ENCODE measurements at regions not wholly inside any gene's neighbourhood (a gene's known extent, or its start where the extent isn't known, plus 50 kb on each side); places are given as distances from the start of the nearest gene placed in this dataset.

DNA sequence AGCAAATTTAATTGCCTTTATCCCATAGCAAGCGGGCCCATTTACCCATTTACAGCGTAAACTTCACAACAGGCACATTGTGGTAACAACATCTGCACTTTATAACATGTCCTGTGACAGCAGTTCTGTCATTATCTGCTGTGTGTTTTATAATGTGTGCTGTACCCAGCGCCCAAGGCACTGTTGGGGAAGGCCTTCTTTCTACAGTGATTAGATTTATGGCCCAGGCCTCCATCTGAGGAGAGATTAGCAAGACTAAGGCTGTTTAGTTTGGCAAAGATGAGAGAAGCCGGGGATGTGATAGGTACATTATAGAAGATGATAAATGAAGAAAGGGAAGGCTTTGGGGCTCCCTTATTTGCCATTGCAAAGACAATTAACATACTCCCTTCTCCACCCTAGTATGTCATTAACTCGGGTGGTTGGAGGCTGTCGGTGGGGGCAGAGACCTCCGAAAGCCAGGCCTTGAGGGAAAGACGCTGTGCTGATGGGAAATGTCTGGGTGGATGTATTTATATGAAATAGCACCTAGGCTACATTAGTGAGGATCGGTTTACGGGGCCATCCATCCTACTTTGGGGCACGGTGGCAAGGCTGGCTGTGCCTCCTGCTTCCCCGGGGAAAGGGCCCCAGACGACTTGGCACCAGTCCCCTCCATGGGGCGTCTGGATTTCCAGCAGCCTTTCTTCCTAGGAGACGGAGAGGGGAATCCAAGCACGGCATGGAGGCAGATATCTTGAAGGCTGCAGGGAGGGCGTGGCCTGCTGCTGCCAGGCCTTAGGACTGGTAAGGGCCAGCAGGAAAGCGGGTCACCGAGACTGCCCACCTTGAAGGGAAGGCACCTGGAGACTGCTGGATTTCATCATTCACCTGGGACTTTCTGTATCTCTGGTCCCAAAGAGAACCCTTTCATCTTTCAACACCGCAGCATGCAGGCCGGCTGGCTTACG, 64.3 kb upstream of the PTCH1 start (continued):
- TF ChIP-seq, protein P1, sequence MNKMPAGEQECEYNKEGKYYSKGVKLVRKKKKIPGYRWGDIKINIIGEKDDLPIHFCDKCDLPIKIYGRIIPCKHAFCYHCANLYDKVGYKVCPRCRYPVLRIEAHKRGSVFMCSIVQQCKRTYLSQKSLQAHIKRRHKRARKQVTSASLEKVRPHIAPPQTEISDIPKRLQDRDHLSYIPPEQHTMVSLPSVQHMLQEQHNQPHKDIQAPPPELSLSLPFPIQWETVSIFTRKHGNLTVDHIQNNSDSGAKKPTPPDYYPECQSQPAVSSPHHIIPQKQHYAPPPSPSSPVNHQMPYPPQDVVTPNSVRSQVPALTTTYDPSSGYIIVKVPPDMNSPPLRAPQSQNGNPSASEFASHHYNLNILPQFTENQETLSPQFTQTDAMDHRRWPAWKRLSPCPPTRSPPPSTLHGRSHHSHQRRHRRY (tag by site-specific recombination; IDR thresholded peaks at IDR 0.05), result no peak
- TF ChIP-seq ZNF561 (tag by site-specific recombination; IDR thresholded peaks at IDR 0.05; ENCODE audit: borderline replicate concordance) (peak; percentile 89), ZXDB (tag by site-specific recombination; IDR thresholded peaks at IDR 0.05) (peak; percentile 86), BCL11B (tag by site-specific recombination; IDR thresholded peaks at IDR 0.05; ENCODE audit: low read depth) (peak; percentile 12; the same call in 1 of the 2 replicates), MEIS1 (CRISPR knock-in tag; IDR thresholded peaks at IDR 0.05; ENCODE audit: borderline replicate concordance) (0 out of 2 replicates have a peak, but pooled peaks have one; percentile 13), ZBTB8A (tag by site-specific recombination; IDR thresholded peaks at IDR 0.05) (peak; percentile 79), ZNF423 (tag by site-specific recombination; IDR thresholded peaks at IDR 0.05) (peak; percentile 70; the same call in 1 of the 2 replicates), ZBTB48 (tag by site-specific recombination; IDR thresholded peaks at IDR 0.05) (no peak), ZSCAN23 (tag by site-specific recombination; IDR thresholded peaks at IDR 0.05) (no peak), REPIN1 (tag by site-specific recombination; IDR thresholded peaks at IDR 0.05; ENCODE audit: low read depth) (no peak), BCL11A (tag by site-specific recombination; IDR thresholded peaks at IDR 0.05; ENCODE audit: low read depth) (peak; percentile 63; the same call in 1 of the 2 replicates), KLF17 (tag by site-specific recombination; IDR thresholded peaks at IDR 0.05) (peak; percentile 90), PRDM4 (tag by site-specific recombination; IDR thresholded peaks at IDR 0.05) (peak; percentile 85), OSR2 (tag by site-specific recombination; IDR thresholded peaks at IDR 0.05) (peak; percentile 81), ZNF391 (tag by site-specific recombination; IDR thresholded peaks at IDR 0.05; ENCODE audit: borderline replicate concordance, low read depth) (no peak), ZNF596 (tag by site-specific recombination; IDR thresholded peaks at IDR 0.05) (peak; percentile 47; the same call in 1 of the 2 replicates), PRDM1 (tag by site-specific recombination; IDR thresholded peaks at IDR 0.05) (no peak)
- TF ChIP-seq, protein P2, sequence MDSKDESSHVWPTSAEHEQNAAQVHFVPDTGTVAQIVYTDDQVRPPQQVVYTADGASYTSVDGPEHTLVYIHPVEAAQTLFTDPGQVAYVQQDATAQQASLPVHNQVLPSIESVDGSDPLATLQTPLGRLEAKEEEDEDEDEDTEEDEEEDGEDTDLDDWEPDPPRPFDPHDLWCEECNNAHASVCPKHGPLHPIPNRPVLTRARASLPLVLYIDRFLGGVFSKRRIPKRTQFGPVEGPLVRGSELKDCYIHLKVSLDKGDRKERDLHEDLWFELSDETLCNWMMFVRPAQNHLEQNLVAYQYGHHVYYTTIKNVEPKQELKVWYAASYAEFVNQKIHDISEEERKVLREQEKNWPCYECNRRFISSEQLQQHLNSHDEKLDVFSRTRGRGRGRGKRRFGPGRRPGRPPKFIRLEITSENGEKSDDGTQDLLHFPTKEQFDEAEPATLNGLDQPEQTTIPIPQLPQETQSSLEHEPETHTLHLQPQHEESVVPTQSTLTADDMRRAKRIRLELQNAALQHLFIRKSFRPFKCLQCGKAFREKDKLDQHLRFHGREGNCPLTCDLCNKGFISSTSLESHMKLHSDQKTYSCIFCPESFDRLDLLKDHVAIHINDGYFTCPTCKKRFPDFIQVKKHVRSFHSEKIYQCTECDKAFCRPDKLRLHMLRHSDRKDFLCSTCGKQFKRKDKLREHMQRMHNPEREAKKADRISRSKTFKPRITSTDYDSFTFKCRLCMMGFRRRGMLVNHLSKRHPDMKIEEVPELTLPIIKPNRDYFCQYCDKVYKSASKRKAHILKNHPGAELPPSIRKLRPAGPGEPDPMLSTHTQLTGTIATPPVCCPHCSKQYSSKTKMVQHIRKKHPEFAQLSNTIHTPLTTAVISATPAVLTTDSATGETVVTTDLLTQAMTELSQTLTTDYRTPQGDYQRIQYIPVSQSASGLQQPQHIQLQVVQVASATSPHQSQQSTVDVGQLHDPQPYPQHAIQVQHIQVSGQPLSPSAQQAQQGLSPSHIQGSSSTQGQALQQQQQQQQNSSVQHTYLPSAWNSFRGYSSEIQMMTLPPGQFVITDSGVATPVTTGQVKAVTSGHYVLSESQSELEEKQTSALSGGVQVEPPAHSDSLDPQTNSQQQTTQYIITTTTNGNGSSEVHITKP (tag by site-specific recombination; IDR thresholded peaks at IDR 0.05), result peak; percentile 40; the same call in 1 of the 2 replicates
- TF ChIP-seq, protein P3, sequence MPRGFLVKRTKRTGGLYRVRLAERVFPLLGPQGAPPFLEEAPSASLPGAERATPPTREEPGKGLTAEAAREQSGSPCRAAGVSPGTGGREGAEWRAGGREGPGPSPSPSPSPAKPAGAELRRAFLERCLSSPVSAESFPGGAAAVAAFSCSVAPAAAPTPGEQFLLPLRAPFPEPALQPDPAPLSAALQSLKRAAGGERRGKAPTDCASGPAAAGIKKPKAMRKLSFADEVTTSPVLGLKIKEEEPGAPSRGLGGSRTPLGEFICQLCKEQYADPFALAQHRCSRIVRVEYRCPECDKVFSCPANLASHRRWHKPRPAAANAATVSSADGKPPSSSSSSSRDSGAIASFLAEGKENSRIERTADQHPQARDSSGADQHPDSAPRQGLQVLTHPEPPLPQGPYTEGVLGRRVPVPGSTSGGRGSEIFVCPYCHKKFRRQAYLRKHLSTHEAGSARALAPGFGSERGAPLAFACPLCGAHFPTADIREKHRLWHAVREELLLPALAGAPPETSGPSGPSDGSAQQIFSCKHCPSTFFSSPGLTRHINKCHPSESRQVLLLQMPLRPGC (tag by site-specific recombination; IDR thresholded peaks at IDR 0.05), result no peak
- TF ChIP-seq, protein P4, sequence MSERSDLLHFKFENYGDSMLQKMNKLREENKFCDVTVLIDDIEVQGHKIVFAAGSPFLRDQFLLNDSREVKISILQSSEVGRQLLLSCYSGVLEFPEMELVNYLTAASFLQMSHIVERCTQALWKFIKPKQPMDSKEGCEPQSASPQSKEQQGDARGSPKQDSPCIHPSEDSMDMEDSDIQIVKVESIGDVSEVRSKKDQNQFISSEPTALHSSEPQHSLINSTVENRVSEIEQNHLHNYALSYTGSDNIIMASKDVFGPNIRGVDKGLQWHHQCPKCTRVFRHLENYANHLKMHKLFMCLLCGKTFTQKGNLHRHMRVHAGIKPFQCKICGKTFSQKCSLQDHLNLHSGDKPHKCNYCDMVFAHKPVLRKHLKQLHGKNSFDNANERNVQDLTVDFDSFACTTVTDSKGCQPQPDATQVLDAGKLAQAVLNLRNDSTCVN (tag by site-specific recombination; optimal IDR thresholded peaks at IDR 0.05), result no peak
- TF ChIP-seq, protein P5, sequence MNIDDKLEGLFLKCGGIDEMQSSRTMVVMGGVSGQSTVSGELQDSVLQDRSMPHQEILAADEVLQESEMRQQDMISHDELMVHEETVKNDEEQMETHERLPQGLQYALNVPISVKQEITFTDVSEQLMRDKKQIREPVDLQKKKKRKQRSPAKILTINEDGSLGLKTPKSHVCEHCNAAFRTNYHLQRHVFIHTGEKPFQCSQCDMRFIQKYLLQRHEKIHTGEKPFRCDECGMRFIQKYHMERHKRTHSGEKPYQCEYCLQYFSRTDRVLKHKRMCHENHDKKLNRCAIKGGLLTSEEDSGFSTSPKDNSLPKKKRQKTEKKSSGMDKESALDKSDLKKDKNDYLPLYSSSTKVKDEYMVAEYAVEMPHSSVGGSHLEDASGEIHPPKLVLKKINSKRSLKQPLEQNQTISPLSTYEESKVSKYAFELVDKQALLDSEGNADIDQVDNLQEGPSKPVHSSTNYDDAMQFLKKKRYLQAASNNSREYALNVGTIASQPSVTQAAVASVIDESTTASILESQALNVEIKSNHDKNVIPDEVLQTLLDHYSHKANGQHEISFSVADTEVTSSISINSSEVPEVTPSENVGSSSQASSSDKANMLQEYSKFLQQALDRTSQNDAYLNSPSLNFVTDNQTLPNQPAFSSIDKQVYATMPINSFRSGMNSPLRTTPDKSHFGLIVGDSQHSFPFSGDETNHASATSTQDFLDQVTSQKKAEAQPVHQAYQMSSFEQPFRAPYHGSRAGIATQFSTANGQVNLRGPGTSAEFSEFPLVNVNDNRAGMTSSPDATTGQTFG (tag by site-specific recombination; IDR thresholded peaks at IDR 0.05; ENCODE audit: borderline replicate concordance), result no peak
